ENCODE measurements at regions not wholly inside any gene's neighbourhood (a gene's known extent, or its start where the extent isn't known, plus 50 kb on each side); places are given as distances from the start of the nearest gene placed in this dataset.

- TF ChIP-seq POLR2A (IDR thresholded peaks at IDR 0.05; ENCODE audit: extremely low read depth, insufficient read length) = no peak
- no peak for TF ChIP-seq CTCF (IDR thresholded peaks at IDR 0.05; ENCODE audit: low read depth, low read length)
Observed at GRCh38 chr5:51881901-51882300, 498.7 kb downstream of the ISL1 start.

Measured in NB4 (cell line).